ENCODE measurements at regions not wholly inside any gene's neighbourhood (a gene's known extent, or its start where the extent isn't known, plus 50 kb on each side); places are given as distances from the start of the nearest gene placed in this dataset.

DNA sequence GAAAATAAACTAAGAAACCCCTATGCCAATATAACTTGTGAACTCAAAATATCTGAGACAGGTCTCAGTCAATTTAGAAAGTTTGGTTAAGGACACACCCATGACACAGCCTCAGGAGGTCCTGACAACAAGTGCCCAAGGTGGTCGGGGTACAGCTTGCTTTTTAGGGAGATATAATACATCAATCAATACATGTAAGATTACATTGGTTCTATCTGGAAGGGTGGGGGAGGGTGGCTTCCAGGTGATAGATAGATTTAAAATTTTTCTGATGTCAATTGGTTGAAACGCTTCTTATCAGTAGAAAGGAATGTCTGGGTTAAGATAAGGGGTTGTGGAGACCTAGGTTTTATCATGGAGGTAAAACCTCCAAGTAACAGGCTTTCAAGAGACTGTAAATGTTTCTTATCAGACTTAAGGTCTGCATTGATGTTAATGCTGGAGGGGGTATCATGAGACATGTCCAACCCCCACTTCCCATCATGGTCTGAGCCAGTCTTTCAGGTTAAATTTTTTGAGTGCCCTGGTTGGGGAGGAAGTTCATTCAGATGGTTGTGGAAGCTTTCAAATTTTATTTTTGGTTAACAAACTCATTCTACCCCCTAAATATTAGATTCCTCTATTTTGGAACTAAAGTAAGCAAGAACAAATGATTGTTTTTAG lies 82.0 kb upstream of the RASSF8 start:
- peaks cover 17% of the 10 kb centered on the region for H3K9me3 Mint-ChIP-seq
- peaks cover 16% of the 10 kb centered on the region for H3K4me1 Mint-ChIP-seq
- H3K27ac Mint-ChIP-seq: no peak overlapping the region

DNA sequence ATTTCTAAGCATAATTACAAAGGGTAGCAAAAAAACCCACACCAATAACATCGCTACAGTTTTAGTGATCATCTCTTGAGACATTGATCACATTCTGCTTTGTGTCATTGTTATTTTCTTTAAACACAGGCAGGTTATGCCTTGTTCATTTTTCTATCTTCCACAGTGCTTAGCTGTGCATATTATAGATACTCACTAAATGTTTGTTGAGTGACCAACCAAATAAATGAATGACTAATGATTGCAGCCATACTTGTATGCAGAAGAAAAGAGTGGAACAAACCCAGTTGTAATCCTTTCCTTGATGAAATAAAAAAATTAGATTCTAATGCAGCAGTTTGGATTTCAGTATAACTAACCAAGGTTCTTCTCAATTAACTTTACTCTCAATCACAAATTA lies 81.0 kb upstream of the RASSF8 start:
- Mint-ChIP-seq H3K36me3 (no peaks in the 10 kb centered on the region), H3K27ac (no peak overlapping the region), H3K4me3 (no peak overlapping the region), H3K4me1 (peaks cover 16% of the 10 kb centered on the region), H3K9me3 (peaks cover 25% of the 10 kb centered on the region), H3K27me3 (ENCODE audit: low read depth) (no peaks in the 10 kb centered on the region)
- TF ChIP-seq, protein P1, sequence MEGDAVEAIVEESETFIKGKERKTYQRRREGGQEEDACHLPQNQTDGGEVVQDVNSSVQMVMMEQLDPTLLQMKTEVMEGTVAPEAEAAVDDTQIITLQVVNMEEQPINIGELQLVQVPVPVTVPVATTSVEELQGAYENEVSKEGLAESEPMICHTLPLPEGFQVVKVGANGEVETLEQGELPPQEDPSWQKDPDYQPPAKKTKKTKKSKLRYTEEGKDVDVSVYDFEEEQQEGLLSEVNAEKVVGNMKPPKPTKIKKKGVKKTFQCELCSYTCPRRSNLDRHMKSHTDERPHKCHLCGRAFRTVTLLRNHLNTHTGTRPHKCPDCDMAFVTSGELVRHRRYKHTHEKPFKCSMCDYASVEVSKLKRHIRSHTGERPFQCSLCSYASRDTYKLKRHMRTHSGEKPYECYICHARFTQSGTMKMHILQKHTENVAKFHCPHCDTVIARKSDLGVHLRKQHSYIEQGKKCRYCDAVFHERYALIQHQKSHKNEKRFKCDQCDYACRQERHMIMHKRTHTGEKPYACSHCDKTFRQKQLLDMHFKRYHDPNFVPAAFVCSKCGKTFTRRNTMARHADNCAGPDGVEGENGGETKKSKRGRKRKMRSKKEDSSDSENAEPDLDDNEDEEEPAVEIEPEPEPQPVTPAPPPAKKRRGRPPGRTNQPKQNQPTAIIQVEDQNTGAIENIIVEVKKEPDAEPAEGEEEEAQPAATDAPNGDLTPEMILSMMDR (IDR thresholded peaks at IDR 0.05; ENCODE audit: unreplicated experiment): no peak
- DNase-seq (ENCODE audit: low spot score in 2 of 2, unreplicated experiment in 2 of 2): no peak

More for the DNA sequence above, 82.0 kb upstream of the RASSF8 start:
- H3K4me3 Mint-ChIP-seq: no peak overlapping the region
- no peak for DNase-seq (ENCODE audit: low spot score in 2 of 2, unreplicated experiment in 2 of 2)
- H3K36me3 Mint-ChIP-seq: no peaks in the 10 kb centered on the region
- H3K27me3 Mint-ChIP-seq (ENCODE audit: low read depth): no peaks in the 10 kb centered on the region
- TF ChIP-seq, protein P1 (IDR thresholded peaks at IDR 0.05; ENCODE audit: unreplicated experiment): no peak

DNA sequence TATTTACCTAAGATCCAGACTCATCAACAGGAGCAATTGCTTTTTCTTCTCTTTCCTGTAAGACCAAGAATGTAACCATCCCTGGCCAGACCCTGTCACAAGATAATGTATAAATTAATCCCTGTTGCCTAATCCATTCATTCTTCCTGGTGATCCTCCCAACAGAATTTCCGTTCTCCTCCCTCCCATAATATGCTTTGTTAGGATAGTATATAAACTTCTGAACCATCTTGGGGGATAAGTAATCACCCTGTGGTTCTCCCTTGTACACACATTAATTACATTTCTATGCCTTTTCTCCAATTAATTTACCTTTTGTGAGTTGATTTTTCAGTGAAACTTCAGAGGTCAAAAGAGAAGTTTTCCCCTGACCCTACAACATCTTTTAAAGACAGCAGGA lies 76.2 kb upstream of the RASSF8 start:
- peaks cover 4% of the 10 kb centered on the region for H3K4me1 Mint-ChIP-seq
- H3K36me3 Mint-ChIP-seq: no peaks in the 10 kb centered on the region
- TF ChIP-seq, protein P1 (IDR thresholded peaks at IDR 0.05; ENCODE audit: unreplicated experiment): no peak
- no peaks in the 10 kb centered on the region for H3K27me3 Mint-ChIP-seq (ENCODE audit: low read depth)
- H3K9me3 Mint-ChIP-seq: peaks cover 26% of the 10 kb centered on the region
- H3K27ac Mint-ChIP-seq: no peak overlapping the region
- DNase-seq (ENCODE audit: low spot score in 2 of 2, unreplicated experiment in 2 of 2): no peak
- H3K4me3 Mint-ChIP-seq: no peak overlapping the region

DNA sequence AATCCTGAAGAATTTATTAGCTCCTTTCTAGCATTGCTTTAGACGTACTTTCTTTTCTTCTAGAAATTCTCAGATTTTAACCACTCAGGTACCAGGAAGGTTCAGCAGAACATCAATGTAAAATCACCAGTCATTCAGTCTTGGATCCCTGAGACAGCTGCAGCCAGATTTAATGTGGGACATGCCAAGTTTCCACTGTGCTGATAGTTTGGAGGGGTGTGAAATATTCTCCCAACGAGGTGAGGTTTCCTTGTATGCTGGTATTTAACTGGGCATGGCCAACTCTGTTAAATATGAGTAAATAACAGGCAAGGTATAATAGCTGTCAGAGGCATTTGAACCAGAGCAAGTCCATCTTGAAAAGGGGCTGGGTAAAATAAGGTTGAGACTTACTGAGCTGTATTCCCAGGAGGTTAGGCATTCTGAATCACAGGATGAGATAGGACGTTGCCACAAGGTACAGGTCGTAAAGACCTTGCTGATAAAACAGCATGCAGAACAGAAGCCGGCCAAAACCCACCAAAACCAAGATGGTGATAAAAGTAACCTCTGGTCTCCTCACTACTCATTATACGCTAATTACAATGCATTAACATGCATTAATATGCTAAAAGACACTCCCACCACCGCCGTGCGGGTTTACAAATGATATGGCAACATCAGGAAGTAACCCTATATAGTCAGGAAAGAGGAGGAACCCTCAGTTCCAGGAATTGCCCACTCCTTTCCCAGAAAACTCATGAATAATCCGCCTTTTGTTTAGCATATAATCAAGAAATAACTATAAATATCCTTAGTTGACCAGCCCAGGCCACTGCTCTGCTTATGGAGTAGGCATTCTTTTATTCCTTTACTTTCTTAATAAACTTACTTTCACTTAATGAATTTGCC lies 75.2 kb upstream of the RASSF8 start:
- no peak for DNase-seq (ENCODE audit: low spot score in 2 of 2, unreplicated experiment in 2 of 2)
- H3K9me3 Mint-ChIP-seq: peaks cover 26% of the 10 kb centered on the region
- no peak overlapping the region for H3K27ac Mint-ChIP-seq
- H3K27me3 Mint-ChIP-seq (ENCODE audit: low read depth): no peaks in the 10 kb centered on the region
- H3K4me3 Mint-ChIP-seq: no peak overlapping the region
- TF ChIP-seq, protein P1 (IDR thresholded peaks at IDR 0.05; ENCODE audit: unreplicated experiment): no peak
- peaks cover 10% of the 10 kb centered on the region for H3K4me1 Mint-ChIP-seq
- no peaks in the 10 kb centered on the region for H3K36me3 Mint-ChIP-seq

DNA sequence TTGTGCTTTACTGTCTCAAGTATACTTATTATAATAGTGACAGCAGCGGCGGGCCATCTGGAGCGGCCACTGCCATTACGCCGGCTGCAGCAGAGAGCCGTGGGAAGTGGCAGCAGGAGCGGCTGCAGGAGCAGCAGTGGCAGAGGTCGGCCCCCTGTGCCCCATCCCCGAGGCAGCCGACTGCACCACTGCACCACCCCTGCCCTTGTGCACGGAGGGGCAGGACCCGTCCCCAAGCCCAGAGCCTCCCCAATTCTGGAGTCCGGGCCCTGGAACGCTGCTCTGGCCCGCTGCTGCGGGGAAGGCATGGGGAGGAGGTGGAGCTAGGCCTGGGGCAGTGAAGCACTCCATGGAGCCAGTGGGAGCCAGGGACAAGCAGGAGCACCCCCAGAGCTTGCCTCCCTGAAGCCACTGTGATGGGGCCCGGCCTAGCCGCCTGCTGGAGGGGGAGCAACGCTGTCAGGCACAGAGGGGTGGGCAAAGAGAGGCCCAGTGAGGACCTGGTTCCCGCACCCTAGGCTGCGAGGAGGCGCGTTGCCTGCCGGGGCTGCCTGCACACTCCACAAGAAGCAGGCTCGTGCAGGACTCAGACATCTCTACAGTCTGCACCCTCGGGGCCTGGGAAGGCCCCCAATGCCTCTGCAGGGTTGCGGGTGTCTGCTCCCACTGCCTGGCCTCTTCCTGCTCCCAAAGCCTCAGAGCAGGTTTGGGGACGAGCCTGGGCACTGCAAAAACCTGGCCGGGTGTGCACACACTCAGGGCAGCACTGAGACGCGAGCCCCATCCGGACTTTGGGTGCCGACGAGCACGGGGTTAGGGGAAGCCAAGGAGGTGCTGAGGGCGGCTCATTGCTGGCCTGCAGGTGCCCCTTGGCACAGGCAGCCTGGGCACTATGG lies 74.2 kb upstream of the RASSF8 start:
- H3K4me1 Mint-ChIP-seq: peaks cover 11% of the 10 kb centered on the region
- H3K36me3 Mint-ChIP-seq: no peaks in the 10 kb centered on the region

More for the DNA sequence above, 74.2 kb upstream of the RASSF8 start:
- Mint-ChIP-seq H3K4me3 (no peak overlapping the region), H3K27me3 (ENCODE audit: low read depth) (no peaks in the 10 kb centered on the region), H3K27ac (no peak overlapping the region), H3K9me3 (peaks cover 19% of the 10 kb centered on the region)
- DNase-seq (ENCODE audit: low spot score in 2 of 2, unreplicated experiment in 2 of 2): no peak
- TF ChIP-seq, protein P1 (IDR thresholded peaks at IDR 0.05; ENCODE audit: unreplicated experiment): no peak
